H9 (cell line): ENCODE measurements at regions not wholly inside any gene's neighbourhood (a gene's known extent, or its start where the extent isn't known, plus 50 kb on each side); places are given as distances from the start of the nearest gene placed in this dataset.

Experiments used
- DNase-seq: peaks from one replicate; pipeline ENCODE4 v3.0.0-alpha.2; 2017
- H2AFZ ChIP-seq: one replicate; pipeline ENCODE4 v1.6.1; 2013; ENCODE audit warnings: mild to moderate bottlenecking, low read length, control low read depth, moderate library complexity
- H2AK5ac ChIP-seq: 2 replicates; pipeline ENCODE4 v1.6.1; 2013; ENCODE audit warnings: low read length, control low read depth, mixed read lengths; ENCODE audit not compliant: insufficient read length
- H2BK120ac ChIP-seq: one replicate; pipeline ENCODE4 v1.6.1; 2013; ENCODE audit warnings: low read depth, mild to moderate bottlenecking, low read length, control low read depth, inconsistent platforms; ENCODE audit not compliant: poor library complexity, severe bottlenecking
- H2BK12ac ChIP-seq: 2 replicates; pipeline ENCODE4 v1.6.1; 2013; ENCODE audit warnings: low read length, control low read depth, mixed read lengths, low read depth; ENCODE audit not compliant: insufficient read length
- H2BK15ac ChIP-seq: 2 replicates; pipeline ENCODE4 v1.6.1; 2013; ENCODE audit warnings: low read depth, low read length, control low read depth
- H2BK20ac ChIP-seq: one replicate; pipeline ENCODE4 v1.6.1; 2013; ENCODE audit warnings: low read depth, mild to moderate bottlenecking, low read length, control low read depth, inconsistent platforms; ENCODE audit not compliant: poor library complexity, severe bottlenecking
- H2BK5ac ChIP-seq: 2 replicates; pipeline ENCODE4 v1.6.1; 2013; ENCODE audit warnings: low read length, control low read depth, mixed read lengths; ENCODE audit not compliant: insufficient read length
- H3K14ac ChIP-seq: 2 replicates; pipeline ENCODE4 v1.6.1; 2013; ENCODE audit warnings: low read length, control low read depth; ENCODE audit not compliant: insufficient read depth
- H3K18ac ChIP-seq: 2 replicates; pipeline ENCODE4 v1.6.1; 2013; ENCODE audit warnings: low read depth, mild to moderate bottlenecking, mixed read lengths, low read length, control low read depth; ENCODE audit not compliant: insufficient read length
- H3K23ac ChIP-seq: 2 replicates; pipeline ENCODE4 v1.6.1; 2013; ENCODE audit warnings: low read length, control low read depth, mixed read lengths, low read depth; ENCODE audit not compliant: insufficient read length
- H3K23me2 ChIP-seq: 2 replicates; pipeline ENCODE4 v1.6.1; 2013; ENCODE audit warnings: low read depth, mild to moderate bottlenecking, mixed read lengths, low read length, control low read depth; ENCODE audit not compliant: insufficient read length, poor library complexity, severe bottlenecking
- H3K27ac ChIP-seq: 2 replicates; pipeline ENCODE4 v1.5.1; 2013; ENCODE audit warnings: low read length, control low read depth, mixed read lengths, low read depth; ENCODE audit not compliant: insufficient read length
- H3K27me3 ChIP-seq: 2 replicates; pipeline ENCODE4 v1.6.1; 2013; ENCODE audit warnings: low read length, control low read depth, inconsistent platforms; ENCODE audit not compliant: insufficient read depth
- H3K4ac ChIP-seq: 2 replicates; pipeline ENCODE4 v1.6.1; 2013; ENCODE audit warnings: low read depth, mild to moderate bottlenecking, control low read depth, inconsistent platforms, low read length, moderate library complexity
- H3K4me1 ChIP-seq: 2 replicates; pipeline ENCODE4 v1.6.1; 2013; ENCODE audit warnings: low read length, control low read depth, inconsistent platforms; ENCODE audit not compliant: insufficient read depth
- H3K4me2 ChIP-seq: 2 replicates; pipeline ENCODE4 v1.6.1; 2013; ENCODE audit warnings: low read length, control low read depth, mixed read lengths; ENCODE audit not compliant: insufficient read length, insufficient read depth
- H3K56ac ChIP-seq: 2 replicates; pipeline ENCODE4 v1.6.1; 2013; ENCODE audit warnings: low read depth, mild to moderate bottlenecking, mixed read lengths, low read length, control low read depth; ENCODE audit not compliant: insufficient read length
- H3K79me1 ChIP-seq: 2 replicates; pipeline ENCODE4 v1.6.1; 2013; ENCODE audit warnings: low read depth, mild to moderate bottlenecking, moderate library complexity, low read length, control low read depth, inconsistent platforms; ENCODE audit not compliant: insufficient read depth, poor library complexity, severe bottlenecking
- H3K79me2 ChIP-seq: 2 replicates; pipeline ENCODE4 v1.6.1; 2013; ENCODE audit warnings: low read length, control low read depth, inconsistent platforms; ENCODE audit not compliant: insufficient read depth
- H3K9ac ChIP-seq: 2 replicates; pipeline ENCODE4 v1.6.1; 2013; ENCODE audit warnings: low read length, control low read depth, mixed read lengths; ENCODE audit not compliant: insufficient read length; ENCODE audit errors: extremely low read depth
- H3K9me3 ChIP-seq: one replicate; pipeline ENCODE4 v1.6.1; 2013; ENCODE audit warnings: low read depth, low read length, inconsistent platforms; ENCODE audit not compliant: control insufficient read depth
- H3T11ph ChIP-seq: one replicate; pipeline ENCODE4 v1.6.1; 2013; ENCODE audit warnings: mild to moderate bottlenecking, low read length, control low read depth, inconsistent platforms
- H4K20me1 ChIP-seq: one replicate; pipeline ENCODE4 v1.6.1; 2013; ENCODE audit not compliant: control insufficient read depth, insufficient read length, insufficient read depth
- H4K5ac ChIP-seq: 2 replicates; pipeline ENCODE4 v1.6.1; 2013; ENCODE audit warnings: low read depth, mild to moderate bottlenecking, mixed read lengths, low read length, control low read depth; ENCODE audit not compliant: insufficient read length
- H4K8ac ChIP-seq: replicated peaks from 2 replicates; pipeline ENCODE4 v1.6.1; 2013; ENCODE audit warnings: low read length, control low read depth, mixed read lengths, low read depth; ENCODE audit not compliant: insufficient read length
- H4K91ac ChIP-seq: 2 replicates; pipeline ENCODE4 v1.6.1; 2013; ENCODE audit warnings: low read depth, mild to moderate bottlenecking, moderate library complexity, mixed read lengths, low read length, control low read depth; ENCODE audit not compliant: insufficient read length
- H3K27ac Mint-ChIP-seq, 3 experiments: 2 replicates in 2 of 3; 3 replicates in 1 of 3; pipeline ENCODE4 v1.8.0; 2020 to 2021; ENCODE audit warnings: mixed read lengths in 3 of 3, mild to moderate bottlenecking in 1 of 3, moderate library complexity in 1 of 3
- H3K27me3 Mint-ChIP-seq: 2 replicates; pipeline ENCODE4 v1.8.0; 2021; ENCODE audit warnings: low read depth, mild to moderate bottlenecking, moderate library complexity, mixed read lengths
- H3K36me3 Mint-ChIP-seq, 3 experiments: 2 replicates in 2 of 3; 3 replicates in 1 of 3; pipeline ENCODE4 v1.8.0; 2020 to 2021; ENCODE audit warnings: low read depth in 3 of 3, mixed read lengths in 3 of 3; ENCODE audit not compliant: insufficient read depth in 1 of 3
- H3K4me1 Mint-ChIP-seq, 2 experiments: 2 replicates each; pipeline ENCODE4 v1.8.0; 2020; ENCODE audit warnings: mixed read lengths in 2 of 2
- H3K4me3 Mint-ChIP-seq, 2 experiments: 2 replicates in 1 of 2; 3 replicates in 1 of 2; pipeline ENCODE4 v1.8.0; 2020 to 2021; ENCODE audit warnings: mild to moderate bottlenecking in 2 of 2, mixed read lengths in 2 of 2, moderate library complexity in 1 of 2
- H3K9me3 Mint-ChIP-seq, 2 experiments: 2 replicates in 1 of 2; 3 replicates in 1 of 2; pipeline ENCODE4 v1.8.0; 2020; ENCODE audit warnings: mild to moderate bottlenecking in 2 of 2, mixed read lengths in 2 of 2, moderate library complexity in 1 of 2
- WGBS: extraction: QIAGEN DNeasy Blood & Tissue Kit; methylation state at CpG from one replicate; pipeline ENCODE4 v1.1.7; 2013; ENCODE audit warnings: missing lambda C conversion rate, low lambda C conversion rate, mixed read lengths; ENCODE audit not compliant: insufficient read length; ENCODE audit errors: extremely low coverage; 5-methylcytosine and 5-hydroxymethylcytosine counted together
- TF ChIP-seq, protein P1 (sequence below): fragments of 200-600 bp; sonication (generic); conservative IDR thresholded peaks from 3 replicates; pipeline ENCODE4 v1.8.0; 2021; ENCODE audit warnings: antibody characterized with exemption, mild to moderate bottlenecking

DNA sequence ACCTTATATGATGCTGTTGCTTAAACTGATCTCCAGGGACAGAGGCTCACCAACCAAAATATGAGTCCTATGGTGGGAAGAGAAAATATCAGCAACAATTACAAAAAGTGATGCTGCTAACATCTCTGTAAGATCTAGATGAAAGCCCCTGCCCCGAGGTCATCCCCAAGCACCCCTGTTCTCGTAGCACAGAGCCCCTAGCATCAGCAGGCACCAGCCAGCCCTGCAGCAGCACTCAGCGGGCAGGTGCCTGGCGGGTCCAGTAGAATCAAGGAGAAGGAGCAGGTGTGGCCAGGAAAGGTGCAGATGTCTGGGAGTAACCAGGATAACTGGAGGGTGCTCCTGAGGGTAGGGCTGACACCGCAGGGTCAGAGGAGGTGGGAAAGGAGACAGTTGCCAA, 474.2 kb upstream of the MYT1L start:
- Histone ChIP-seq H2AFZ (no peak overlapping the region), H2AK5ac (no peak overlapping the region), H3K27me3 (no peaks in the 10 kb centered on the region), H2BK15ac (no peak overlapping the region), H2BK20ac (no peak overlapping the region), H3K23ac (no peak overlapping the region), H4K91ac (no peak overlapping the region), H4K8ac (no peak overlapping the region), H3K4me2 (no peak overlapping the region), H3T11ph (no peak overlapping the region), H3K14ac (no peak overlapping the region; the same call in 1 of the 2 replicates), H4K5ac (no peak overlapping the region), H2BK120ac (no peak overlapping the region), H3K9ac (no peak overlapping the region), H2BK5ac (no peak overlapping the region), H4K20me1 (no peaks in the 10 kb centered on the region), H3K27ac (no peak overlapping the region), H3K79me2 (no peaks in the 10 kb centered on the region), H3K56ac (no peak overlapping the region), H3K9me3 (no peaks in the 10 kb centered on the region), H2BK12ac (no peak overlapping the region), H3K23me2 (no peaks in the 10 kb centered on the region), H3K4me1 (no peaks in the 10 kb centered on the region), H3K18ac (no peak overlapping the region), H3K4ac (no peak overlapping the region), H3K79me1 (no peaks in the 10 kb centered on the region)
- WGBS = no CpG with 5 or more reads among the region's 5 CpGs
- Mint-ChIP-seq H3K36me3 (peaks cover 0 to 11% (median 10%) of the 10 kb centered on the region in 3 experiments; a peak in 5 of 7 replicates), H3K4me1 (peaks cover under 1% of the 10 kb centered on the region in 2 experiments; a peak in 1 of 4 replicates), H3K4me3 (no peak overlapping the region), H3K27me3 (peaks cover 3% of the 10 kb centered on the region; the same call in 1 of the 2 replicates), H3K9me3 (peaks cover 23 to 32% of the 10 kb centered on the region in 2 experiments), H3K27ac (no peak overlapping the region)
- no peak for DNase-seq
- TF ChIP-seq, protein P1, sequence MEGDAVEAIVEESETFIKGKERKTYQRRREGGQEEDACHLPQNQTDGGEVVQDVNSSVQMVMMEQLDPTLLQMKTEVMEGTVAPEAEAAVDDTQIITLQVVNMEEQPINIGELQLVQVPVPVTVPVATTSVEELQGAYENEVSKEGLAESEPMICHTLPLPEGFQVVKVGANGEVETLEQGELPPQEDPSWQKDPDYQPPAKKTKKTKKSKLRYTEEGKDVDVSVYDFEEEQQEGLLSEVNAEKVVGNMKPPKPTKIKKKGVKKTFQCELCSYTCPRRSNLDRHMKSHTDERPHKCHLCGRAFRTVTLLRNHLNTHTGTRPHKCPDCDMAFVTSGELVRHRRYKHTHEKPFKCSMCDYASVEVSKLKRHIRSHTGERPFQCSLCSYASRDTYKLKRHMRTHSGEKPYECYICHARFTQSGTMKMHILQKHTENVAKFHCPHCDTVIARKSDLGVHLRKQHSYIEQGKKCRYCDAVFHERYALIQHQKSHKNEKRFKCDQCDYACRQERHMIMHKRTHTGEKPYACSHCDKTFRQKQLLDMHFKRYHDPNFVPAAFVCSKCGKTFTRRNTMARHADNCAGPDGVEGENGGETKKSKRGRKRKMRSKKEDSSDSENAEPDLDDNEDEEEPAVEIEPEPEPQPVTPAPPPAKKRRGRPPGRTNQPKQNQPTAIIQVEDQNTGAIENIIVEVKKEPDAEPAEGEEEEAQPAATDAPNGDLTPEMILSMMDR = no peak
